Activated CD8-positive, alpha-beta T cell treated with anti-CD3 and anti-CD28 coated beads for 36 hours (primary cell): ENCODE measurements at regions not wholly inside any gene's neighbourhood (a gene's known extent, or its start where the extent isn't known, plus 50 kb on each side); places are given as distances from the start of the nearest gene placed in this dataset.

Source experiments
- ATAC-seq: fragments of 200-7000 bp; cut with Tn5 transposase; one replicate; pipeline ENCODE4 v1.10.0; 2021; ENCODE audit warnings: mild to moderate bottlenecking, moderate library complexity
- CTCF ChIA-PET: fragments of 350-600 bp; sonication (Branson Sonifier 250); formaldehyde crosslinking; loops from one replicate; lab custom pipeline; 2021; ENCODE audit warnings: antibody characterized with exemption; lab: Charles Lee
- POLR2A ChIA-PET: fragments of 350-600 bp; sonication (Branson Sonifier 250); formaldehyde crosslinking; loops from one replicate; lab custom pipeline; 2021; ENCODE audit warnings: antibody characterized with exemption; lab: Charles Lee
- DNase-seq: peaks from one replicate; pipeline ENCODE4 v3.0.0-alpha.2; 2020
- H3K27ac Mint-ChIP-seq: one replicate; pipeline ENCODE4 v1.8.0; 2021; ENCODE audit warnings: mild to moderate bottlenecking, mixed read lengths
- H3K27me3 Mint-ChIP-seq: one replicate; pipeline ENCODE4 v1.8.0; 2021; ENCODE audit warnings: mixed read lengths
- H3K36me3 Mint-ChIP-seq: one replicate; pipeline ENCODE4 v1.8.0; 2021; ENCODE audit warnings: low read depth, mixed read lengths
- H3K4me1 Mint-ChIP-seq: one replicate; pipeline ENCODE4 v1.8.0; 2021; ENCODE audit warnings: low read depth, mixed read lengths
- H3K4me3 Mint-ChIP-seq: one replicate; pipeline ENCODE4 v1.8.0; 2021; ENCODE audit warnings: mild to moderate bottlenecking, moderate library complexity, mixed read lengths
- H3K9me3 Mint-ChIP-seq: one replicate; pipeline ENCODE4 v1.8.0; 2021; ENCODE audit warnings: mixed read lengths
- CTCF ChIP-seq: fragments of 200-600 bp; IDR thresholded peaks from one replicate; pipeline ENCODE4 v1.8.0; 2022; ENCODE audit warnings: antibody characterized with exemption, mild to moderate bottlenecking
- intact Hi-C: fragments of 100-400 bp; cut with micrococcal nuclease; formaldehyde crosslinking; loops from one replicate; pipeline ENCODE4 v1.10.0; 2022

GRCh38 chr4:180665481-180665880 is 1577.7 kb upstream of the TENM3 start:
- no peak for ATAC-seq
- CTCF ChIA-PET: interaction anchor here (0.7 to 3.3 kb wide), 18 partner anchors 8 to 872 kb away, joined by 3 to 28 read pairs (median 4); no protein-coding TSS in a partner anchor
- no peak for TF ChIP-seq CTCF
- POLR2A ChIA-PET: no interaction called here
- no peak for DNase-seq
- Mint-ChIP-seq H3K4me1 (no peaks in the 10 kb centered on the region), H3K9me3 (no peaks in the 10 kb centered on the region), H3K4me3 (no peak overlapping the region), H3K27me3 (peaks cover 3% of the 10 kb centered on the region), H3K36me3 (no peaks in the 10 kb centered on the region), H3K27ac (no peak overlapping the region)
- intact Hi-C loops: no loop called here

- Mint-ChIP-seq H3K4me1 (no peaks in the 10 kb centered on the region), H3K4me3 (no peak overlapping the region), H3K9me3 (no peaks in the 10 kb centered on the region), H3K27me3 (peaks cover 3% of the 10 kb centered on the region), H3K27ac (no peak overlapping the region), H3K36me3 (no peaks in the 10 kb centered on the region)
- intact Hi-C loops: no loop called here
- ATAC-seq (peak; percentile 34), DNase-seq (peak; percentile 35)
- ChIA-PET POLR2A (no interaction called here), CTCF (interaction anchor here (1.1 to 3.3 kb wide), 9 partner anchors 8 to 871 kb away, joined by 3 to 28 read pairs (median 4); no protein-coding TSS in a partner anchor)
- TF ChIP-seq CTCF: peak; percentile 57
Observed at GRCh38 chr4:180665994-180666824, 1577.0 kb upstream of the TENM3 start.

GRCh38 chr4:180668732-180669131 is 1574.5 kb upstream of the TENM3 start:
- ATAC-seq: no peak
- intact Hi-C loops: no loop called here
- Mint-ChIP-seq H3K4me1 (no peaks in the 10 kb centered on the region), H3K4me3 (no peak overlapping the region), H3K27me3 (peaks cover 6% of the 10 kb centered on the region), H3K36me3 (no peaks in the 10 kb centered on the region), H3K27ac (no peak overlapping the region), H3K9me3 (no peaks in the 10 kb centered on the region)
- ChIA-PET CTCF (no interaction called here), POLR2A (no interaction called here)
- TF ChIP-seq CTCF: no peak
- no peak for DNase-seq

- H3K4me3 Mint-ChIP-seq: no peak overlapping the region
- no peak overlapping the region for H3K27ac Mint-ChIP-seq
- ChIA-PET CTCF (no interaction called here), POLR2A (no interaction called here)
- no peaks in the 10 kb centered on the region for H3K4me1 Mint-ChIP-seq
- peaks cover 6% of the 10 kb centered on the region for H3K27me3 Mint-ChIP-seq
- no peak for TF ChIP-seq CTCF
- intact Hi-C loops: no loop called here
- ATAC-seq: no peak
- no peaks in the 10 kb centered on the region for H3K9me3 Mint-ChIP-seq
- H3K36me3 Mint-ChIP-seq: no peaks in the 10 kb centered on the region
- DNase-seq: no peak
Observed at GRCh38 chr4:180669680-180670079, 1573.5 kb upstream of the TENM3 start.

- CTCF ChIA-PET: interaction anchor here (3.8 kb wide), 1 partner anchor 10 kb away, joined by 25 read pairs; no protein-coding TSS in a partner anchor
- Mint-ChIP-seq H3K27me3 (peaks cover 3% of the 10 kb centered on the region), H3K36me3 (no peaks in the 10 kb centered on the region), H3K27ac (no peak overlapping the region), H3K4me3 (no peak overlapping the region), H3K4me1 (no peaks in the 10 kb centered on the region), H3K9me3 (no peaks in the 10 kb centered on the region)
- no peak for TF ChIP-seq CTCF
- ATAC-seq: no peak
- POLR2A ChIA-PET: no interaction called here
- intact Hi-C loops: no loop called here
- no peak for DNase-seq
Observed at GRCh38 chr4:180674619-180675358, 1568.4 kb upstream of the TENM3 start.
